ENCODE measurements at regions not wholly inside any gene's neighbourhood (a gene's known extent, or its start where the extent isn't known, plus 50 kb on each side); places are given as distances from the start of the nearest gene placed in this dataset.

GRCh38 chr7:125147047-125147446, 217.4 kb upstream of the POT1 start:
- H3K4me3 ChIP-seq (replicated peaks in 1 of 3; ENCODE audit: low read depth in 2 of 3, low read length in 3 of 3): no peak overlapping the region
- DNase-seq: no peak
- H3K4me1 Mint-ChIP-seq: no peaks in the 10 kb centered on the region
- no peak for TF ChIP-seq CTCF (IDR thresholded peaks at IDR 0.05)
- H3K4me2 ChIP-seq (replicated peaks; ENCODE audit: extremely low read depth, low read length, poor library complexity, severe bottlenecking): no peak overlapping the region
- H3K9ac ChIP-seq (ENCODE audit: insufficient read depth, low read length, poor library complexity, severe bottlenecking): no peak overlapping the region
- no peak overlapping the region for H3K27ac ChIP-seq (ENCODE audit: low read depth in 1 of 2, low read length in 2 of 2)
- WGBS (ENCODE audit: insufficient coverage): no CpG with 5 or more reads among the region's 2 CpGs
- H3K4me3 Mint-ChIP-seq: no peak overlapping the region
- no peak overlapping the region for H2AFZ ChIP-seq (ENCODE audit: insufficient read depth, low read depth, low read length, poor library complexity, severe bottlenecking)
- no peaks in the 10 kb centered on the region for H3K4me1 ChIP-seq (ENCODE audit: control insufficient read depth in 1 of 2, insufficient read depth in 2 of 2, low read length in 2 of 2)
- no peaks in the 10 kb centered on the region for H3K36me3 Mint-ChIP-seq
- H3K27me3 Mint-ChIP-seq (ENCODE audit: low read depth in 3 of 3): no peaks in the 10 kb centered on the region
- H3K79me2 ChIP-seq (ENCODE audit: insufficient read depth, low read length): no peaks in the 10 kb centered on the region
- intact Hi-C loops (cut with micrococcal nuclease): no loop called here
- peaks cover 0 to 3% (median 0%) of the 10 kb centered on the region in 7 donors for H3K9me3 Mint-ChIP-seq
- no peaks in the 10 kb centered on the region for H3K36me3 ChIP-seq (replicated peaks in 1 of 2; ENCODE audit: control insufficient read depth in 1 of 2, insufficient read depth in 2 of 2, low read length in 2 of 2)
- H3K27me3 ChIP-seq (ENCODE audit: control insufficient read depth in 2 of 2, insufficient read depth in 2 of 2, low read length in 2 of 2): no peaks in the 10 kb centered on the region
- H3K9me3 ChIP-seq (replicated peaks in 1 of 2; ENCODE audit: control insufficient read depth in 1 of 2, insufficient read depth in 1 of 2, low read length in 2 of 2): no peaks in the 10 kb centered on the region
- no peaks in the 10 kb centered on the region for H4K20me1 ChIP-seq (ENCODE audit: insufficient read depth, low read length)
- no peak overlapping the region for H3K27ac Mint-ChIP-seq

GRCh38 chr7:125136755-125137532, 207.3 kb upstream of the POT1 start:
- Mint-ChIP-seq H3K27ac (no peak overlapping the region), H3K9me3 (peaks cover 0 to 4% (median 2%) of the 10 kb centered on the region in 7 donors), H3K4me3 (no peak overlapping the region), H3K36me3 (no peaks in the 10 kb centered on the region), H3K4me1 (no peaks in the 10 kb centered on the region), H3K27me3 (ENCODE audit: low read depth in 3 of 3) (no peaks in the 10 kb centered on the region)
- Histone ChIP-seq H3K4me2 (replicated peaks; ENCODE audit: extremely low read depth, low read length, poor library complexity, severe bottlenecking) (no peak overlapping the region), H2AFZ (ENCODE audit: insufficient read depth, low read depth, low read length, poor library complexity, severe bottlenecking) (no peak overlapping the region), H4K20me1 (ENCODE audit: insufficient read depth, low read length) (no peaks in the 10 kb centered on the region), H3K27me3 (ENCODE audit: control insufficient read depth in 2 of 2, insufficient read depth in 2 of 2, low read length in 2 of 2) (no peaks in the 10 kb centered on the region), H3K27ac (ENCODE audit: low read depth in 1 of 2, low read length in 2 of 2) (no peak overlapping the region), H3K9me3 (replicated peaks in 1 of 2; ENCODE audit: control insufficient read depth in 1 of 2, insufficient read depth in 1 of 2, low read length in 2 of 2) (peaks cover 0 to 6% of the 10 kb centered on the region in 2 donors), H3K4me3 (replicated peaks in 1 of 3; ENCODE audit: low read depth in 2 of 3, low read length in 3 of 3) (no peak overlapping the region), H3K4me1 (ENCODE audit: control insufficient read depth in 1 of 2, insufficient read depth in 2 of 2, low read length in 2 of 2) (no peaks in the 10 kb centered on the region), H3K79me2 (ENCODE audit: insufficient read depth, low read length) (no peaks in the 10 kb centered on the region), H3K36me3 (replicated peaks in 1 of 2; ENCODE audit: control insufficient read depth in 1 of 2, insufficient read depth in 2 of 2, low read length in 2 of 2) (no peaks in the 10 kb centered on the region), H3K9ac (ENCODE audit: insufficient read depth, low read length, poor library complexity, severe bottlenecking) (no peak overlapping the region)
- no CpG with 5 or more reads among the region's 2 CpGs for WGBS (ENCODE audit: insufficient coverage)
- no peak for TF ChIP-seq CTCF (IDR thresholded peaks at IDR 0.05)
- intact Hi-C loops (cut with micrococcal nuclease): no loop called here
- DNase-seq: no peak

Measured in CD14-positive monocyte (primary cell).